GM21526 (cell line): ENCODE measurements at regions not wholly inside any gene's neighbourhood (a gene's known extent, or its start where the extent isn't known, plus 50 kb on each side); places are given as distances from the start of the nearest gene placed in this dataset.

Experiments
- ATAC-seq: cut with Tn5 transposase; IDR thresholded peaks from one replicate; pipeline ENCODE4 v1.9.1; 2021; ENCODE audit warnings: moderate library complexity; ENCODE audit not compliant: unreplicated experiment, low FRiP score

DNA sequence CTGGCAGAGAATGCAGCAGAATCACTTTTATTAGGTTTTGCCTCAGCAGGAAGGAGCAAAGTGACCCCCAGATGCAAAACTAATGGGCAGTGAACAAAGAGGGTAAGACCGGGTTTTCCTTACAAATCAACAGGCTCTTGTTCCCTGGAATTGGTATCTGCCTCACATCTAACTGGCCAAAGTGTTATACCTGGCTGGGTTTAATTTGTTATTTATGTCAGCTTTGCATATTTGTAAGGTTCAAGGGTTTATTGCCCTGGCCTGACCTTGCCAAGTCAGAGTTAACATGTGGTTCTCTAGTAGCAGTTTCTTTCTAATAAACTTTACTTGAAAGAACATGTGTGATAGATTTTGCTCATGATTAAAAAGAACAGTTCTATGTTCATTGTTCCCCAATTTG is 431.7 kb upstream of the NR2F2 start:
- no peak for ATAC-seq

DNA sequence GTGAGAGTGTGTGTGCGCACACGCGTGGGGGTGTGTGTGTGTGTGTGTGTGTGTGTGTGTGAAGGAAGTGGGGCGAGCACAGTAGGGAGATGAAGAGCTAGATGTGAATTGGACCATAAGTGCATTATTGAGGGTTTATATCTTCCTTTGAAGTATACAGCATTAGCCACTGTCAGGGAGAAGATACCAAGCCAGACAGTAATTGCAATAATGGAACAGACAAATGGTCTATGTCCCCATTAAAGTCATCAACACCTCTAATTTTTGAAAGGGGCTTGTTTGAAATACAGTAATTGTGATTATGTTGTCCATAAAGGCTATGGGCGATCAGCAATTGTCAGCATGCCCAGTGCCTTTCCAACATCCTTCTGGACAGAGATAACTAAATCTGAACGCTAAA is 429.2 kb upstream of the NR2F2 start:
- no peak for ATAC-seq

DNA sequence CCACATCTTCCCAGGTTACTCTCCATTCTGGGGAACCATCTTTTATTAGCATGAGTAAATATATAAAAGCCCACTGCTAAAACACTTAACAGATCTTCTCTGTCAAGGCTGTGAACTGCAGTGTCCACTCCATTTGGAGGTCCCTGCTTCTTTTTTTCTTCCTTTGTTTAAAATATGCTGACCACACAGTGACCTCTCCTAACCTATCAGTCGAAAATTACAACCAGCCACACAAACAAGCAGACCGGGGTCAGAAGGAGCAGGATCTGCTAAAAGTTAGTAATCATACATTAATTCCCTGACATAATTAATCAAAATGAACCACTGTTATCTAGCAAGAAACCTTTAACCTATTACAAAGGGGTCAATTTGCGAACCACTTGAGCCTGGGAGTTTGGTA is 427.9 kb upstream of the NR2F2 start:
- ATAC-seq, result no peak

DNA sequence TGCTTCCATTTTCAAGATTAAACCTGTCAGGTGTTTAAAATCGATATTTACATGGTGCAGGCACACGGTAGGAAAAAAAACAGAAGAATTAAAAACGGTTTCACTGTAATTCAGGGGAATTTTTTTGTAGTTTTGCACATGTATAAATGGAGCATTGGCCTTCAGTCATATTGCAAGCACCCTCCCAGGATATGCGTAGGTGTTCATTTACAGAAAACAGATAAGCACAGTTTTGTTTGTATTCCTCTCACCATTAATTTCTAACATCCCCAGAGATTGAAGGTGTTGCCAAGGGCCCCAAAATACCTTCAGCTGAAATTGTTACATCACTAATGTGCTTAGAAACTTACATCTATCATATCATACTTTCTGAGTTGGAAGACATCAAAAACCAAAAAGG is 427.1 kb upstream of the NR2F2 start:
- ATAC-seq, result no peak

DNA sequence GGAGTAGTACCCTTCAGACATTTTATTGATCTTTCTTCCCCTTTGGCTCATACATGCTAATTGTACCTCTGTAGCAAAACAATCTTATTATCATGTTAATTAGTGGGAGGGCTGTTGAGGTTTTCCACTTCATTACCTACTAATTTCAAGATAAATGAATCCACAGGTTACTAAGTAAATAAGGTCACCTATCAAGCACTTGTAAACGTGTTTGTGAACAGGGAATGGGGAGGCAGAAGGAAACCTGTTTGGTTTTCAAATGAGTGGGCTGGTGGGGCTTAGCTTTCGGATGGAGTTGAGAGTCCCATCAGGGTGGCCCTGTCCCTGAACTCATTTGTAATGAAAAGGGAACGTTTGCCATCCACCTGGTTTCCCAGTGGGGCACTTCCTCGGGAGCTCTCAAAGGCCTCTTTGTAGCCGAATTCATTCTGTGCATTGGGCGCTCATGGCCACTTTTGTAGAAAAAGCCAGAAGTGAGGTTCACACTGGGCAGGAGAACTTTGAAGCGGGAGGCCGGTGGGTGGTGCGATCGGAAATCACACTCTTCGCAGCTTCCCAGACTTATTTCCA is 419.8 kb upstream of the NR2F2 start:
- ATAC-seq, result no peak

DNA sequence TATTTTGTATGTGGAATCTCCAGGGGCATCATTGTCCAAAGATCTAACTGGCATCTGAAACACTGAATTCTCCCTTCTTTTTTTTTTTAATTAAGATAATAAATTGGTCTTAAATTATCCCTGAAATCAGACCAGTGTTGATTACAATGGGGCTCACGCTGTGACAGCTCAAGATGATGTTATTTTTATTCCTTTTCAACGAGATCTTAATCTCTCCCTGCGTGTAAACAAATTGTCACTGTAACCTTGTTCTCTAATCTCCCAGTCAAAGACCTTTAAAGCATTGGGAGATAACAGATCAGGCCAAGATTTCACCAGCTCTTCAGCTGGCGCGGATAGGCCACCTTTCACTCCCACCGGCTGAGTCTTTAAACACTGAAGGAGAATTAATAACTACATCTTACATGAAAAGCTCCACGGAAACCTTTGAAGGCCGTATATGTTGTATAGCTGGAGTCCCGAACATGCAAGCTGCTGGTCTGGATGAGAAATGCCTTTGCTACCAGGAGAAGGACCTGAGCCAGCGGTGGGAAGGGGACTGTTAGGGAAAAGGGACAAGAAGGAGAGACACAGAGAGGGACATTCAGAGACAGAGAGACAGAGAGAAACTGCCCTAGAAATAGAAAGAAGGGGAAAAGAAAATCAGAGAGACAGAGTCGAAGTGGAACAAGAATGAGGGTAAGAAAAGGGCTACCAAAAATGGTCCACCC is 418.8 kb upstream of the NR2F2 start:
- no peak for ATAC-seq

DNA sequence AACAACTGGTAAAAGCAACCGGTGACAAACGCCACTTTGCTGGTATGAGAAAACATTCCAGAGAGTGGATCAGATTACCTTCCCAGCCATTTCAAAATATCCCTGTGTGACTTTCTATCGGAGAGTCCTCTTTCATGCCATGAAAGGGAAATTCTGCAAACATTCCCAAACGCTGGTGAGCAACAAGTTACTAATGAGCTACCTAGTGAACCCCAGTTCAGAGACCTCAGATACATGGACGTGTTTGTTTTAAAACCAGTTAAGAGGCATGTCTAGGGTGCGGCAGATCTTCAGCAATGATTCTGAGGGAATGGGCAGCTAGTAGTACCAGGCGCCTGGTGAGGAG is 418.2 kb upstream of the NR2F2 start:
- ATAC-seq, result no peak

DNA sequence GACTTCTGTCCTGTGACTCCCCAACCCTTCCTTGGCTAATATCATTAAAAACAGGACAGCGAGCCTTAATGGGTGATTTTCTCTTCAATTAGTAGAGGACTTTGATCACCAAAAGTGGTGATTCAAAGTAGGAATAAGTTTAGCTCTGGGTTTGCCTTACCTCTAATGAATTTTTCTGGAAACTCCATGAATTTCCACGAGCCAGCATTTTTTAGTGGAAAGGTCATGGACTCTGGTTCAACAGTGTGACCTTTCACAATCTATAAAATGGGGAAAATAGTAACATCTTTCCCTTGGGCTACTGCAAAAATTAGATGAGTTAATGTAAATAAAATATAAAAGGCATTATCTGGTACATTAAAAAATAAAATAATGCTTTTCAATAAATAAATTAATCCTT is 417.8 kb upstream of the NR2F2 start:
- no peak for ATAC-seq

DNA sequence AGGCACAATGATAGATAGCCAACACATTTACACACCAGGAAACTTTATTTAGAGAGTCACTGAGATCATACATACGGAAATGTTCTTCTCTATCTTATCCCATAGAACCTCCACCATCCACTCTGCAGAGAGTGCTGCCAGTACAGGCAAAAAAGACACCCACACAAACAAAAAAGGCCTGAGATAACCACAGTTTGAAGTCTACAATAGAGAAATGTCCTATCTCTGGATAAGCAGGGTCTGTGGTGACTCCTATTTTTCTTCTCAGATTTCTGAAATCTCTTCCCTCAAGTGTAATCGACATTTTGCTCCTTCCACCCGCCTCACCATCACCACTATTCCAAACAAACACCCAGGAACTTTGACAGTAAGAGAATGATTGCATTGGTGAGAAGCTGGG is 413.9 kb upstream of the NR2F2 start:
- no peak for ATAC-seq

DNA sequence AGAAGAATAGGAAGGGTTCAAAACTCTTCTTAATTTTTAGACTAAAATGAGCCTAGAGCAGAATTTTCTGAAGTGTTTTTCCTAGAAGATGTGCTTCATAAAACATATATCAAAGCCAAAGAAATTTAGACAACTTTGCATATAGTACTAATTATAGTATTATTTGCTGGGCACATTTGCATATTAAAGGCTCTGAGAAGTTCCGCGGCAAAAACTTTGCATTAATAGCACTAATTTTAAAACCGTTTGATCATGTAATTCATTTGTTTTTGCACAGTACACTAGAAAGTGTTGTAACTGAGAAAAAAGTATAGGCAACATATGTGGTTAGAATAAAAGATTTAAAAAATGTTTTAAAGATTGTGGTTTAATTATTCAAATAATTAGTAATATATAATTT is 412.0 kb upstream of the NR2F2 start:
- ATAC-seq, result no peak

DNA sequence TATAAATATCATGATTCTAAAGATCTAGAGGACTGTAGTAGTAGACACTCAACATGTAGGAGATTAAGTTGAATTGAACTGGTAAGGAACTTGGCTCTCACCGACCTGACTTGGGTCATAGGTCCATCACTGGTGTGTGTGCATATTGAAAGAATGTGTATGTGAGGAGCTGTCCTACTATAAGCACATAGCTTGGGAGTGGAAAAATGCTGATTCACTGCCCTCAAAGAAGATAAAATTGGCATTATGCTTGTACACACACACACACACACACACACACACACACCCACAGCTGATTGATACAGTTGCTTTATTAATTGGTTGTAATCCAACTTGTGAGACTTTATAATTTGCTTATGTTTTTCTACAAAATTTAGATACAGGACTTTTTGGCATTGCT is 411.0 kb upstream of the NR2F2 start:
- ATAC-seq, result no peak

DNA sequence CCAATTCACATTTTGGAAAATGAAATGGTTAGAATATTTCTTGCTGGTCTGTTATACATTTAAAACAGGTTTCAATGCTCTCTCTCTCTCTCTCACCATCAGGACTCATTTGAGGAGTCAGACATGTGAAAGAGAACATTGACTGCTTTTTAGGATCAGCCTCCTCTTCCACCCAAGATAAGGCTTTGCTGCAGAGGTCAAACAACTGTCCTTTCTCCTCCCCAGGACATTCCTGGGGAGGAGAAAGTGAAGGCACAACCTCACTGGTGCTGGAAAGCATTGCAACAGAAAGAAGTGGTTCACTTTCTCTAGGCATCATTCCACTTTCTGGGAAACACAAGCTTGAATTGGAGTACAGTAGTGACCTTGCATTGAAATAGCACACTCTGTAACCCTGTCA is 409.1 kb upstream of the NR2F2 start:
- no peak for ATAC-seq

DNA sequence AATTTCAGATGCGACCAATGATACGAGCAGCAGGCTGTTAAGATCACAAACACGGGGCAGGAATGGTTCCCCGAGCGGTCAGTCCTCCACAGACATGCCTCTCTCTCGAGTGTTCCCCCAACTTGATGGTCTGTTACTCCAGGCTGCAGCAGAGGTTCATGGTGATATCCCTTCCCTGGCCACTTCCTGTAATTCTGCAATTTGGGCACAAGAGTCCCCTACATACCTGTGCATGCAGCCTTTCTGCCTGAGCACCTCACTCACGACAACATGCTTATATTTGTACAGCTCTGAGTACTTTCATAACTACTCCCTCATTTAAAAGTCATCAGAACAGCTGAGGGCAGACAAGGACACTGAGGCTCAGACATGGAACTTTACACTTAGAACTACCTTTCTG is 408.1 kb upstream of the NR2F2 start:
- no peak for ATAC-seq

DNA sequence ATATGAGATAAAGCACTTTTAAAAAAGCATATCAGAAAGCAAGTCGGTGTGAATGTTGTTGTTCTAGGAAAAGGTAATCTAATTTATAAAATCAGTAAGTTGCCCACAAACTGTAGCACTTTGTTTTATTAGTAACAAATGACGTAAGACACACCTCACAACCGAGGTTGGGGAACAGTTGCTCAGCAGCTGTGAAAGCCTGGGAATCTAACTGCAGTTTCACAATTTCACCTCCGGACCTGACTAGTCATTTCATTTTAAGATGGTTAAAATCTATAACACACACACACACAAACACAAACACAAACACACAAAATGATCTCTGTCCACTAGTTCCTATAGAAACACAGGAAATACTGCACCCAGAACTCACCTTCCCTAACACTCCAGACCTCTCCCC is 406.7 kb upstream of the NR2F2 start:
- no peak for ATAC-seq

DNA sequence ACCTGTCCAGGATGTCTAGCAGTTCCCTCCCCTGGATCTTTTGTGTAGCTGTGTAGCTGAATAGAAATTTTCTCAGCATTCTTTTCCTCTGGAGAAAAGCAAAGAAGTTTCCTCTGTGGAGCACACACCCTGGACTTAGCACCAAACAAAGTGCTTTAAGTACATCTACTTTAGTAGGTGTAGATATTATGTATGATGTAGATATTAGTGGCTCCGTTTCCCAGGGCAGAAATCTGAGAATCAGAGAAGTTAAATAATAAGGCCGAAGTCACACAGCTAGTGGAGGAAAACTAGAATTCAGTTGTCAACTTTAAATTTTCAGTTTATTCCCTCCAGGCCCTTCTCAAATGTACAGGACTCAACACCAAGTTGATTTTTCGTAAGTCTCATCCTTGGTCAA is 401.7 kb upstream of the NR2F2 start:
- no peak for ATAC-seq

DNA sequence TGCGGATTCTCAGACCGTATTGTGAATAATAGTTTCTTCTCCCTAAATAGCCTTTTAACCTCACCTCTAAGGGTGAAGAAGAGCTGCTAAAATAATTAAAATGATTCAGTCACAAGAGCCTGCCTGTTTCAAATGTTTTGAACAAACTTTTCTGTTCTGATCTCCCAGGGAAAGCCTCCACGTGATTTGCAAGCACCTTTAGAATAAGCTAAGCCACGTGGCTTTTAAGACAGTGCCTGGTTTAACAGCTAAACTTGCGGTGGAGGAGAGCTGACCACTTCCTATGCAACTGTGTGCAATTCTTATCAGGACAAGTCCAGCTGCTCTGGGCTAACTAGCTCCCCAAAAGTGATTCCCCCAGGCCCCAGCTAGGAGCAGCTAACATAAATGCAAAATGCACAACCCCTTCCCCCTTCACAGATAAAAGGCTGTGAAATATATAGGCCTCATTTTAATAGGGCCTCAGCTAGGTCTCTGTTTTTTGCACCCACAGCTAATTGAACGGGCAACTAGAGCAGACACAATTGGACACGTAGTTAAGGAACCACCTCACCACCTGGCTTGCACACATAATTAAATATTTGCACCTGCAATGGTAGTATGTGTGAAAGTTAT is 401.2 kb upstream of the NR2F2 start:
- no peak for ATAC-seq

DNA sequence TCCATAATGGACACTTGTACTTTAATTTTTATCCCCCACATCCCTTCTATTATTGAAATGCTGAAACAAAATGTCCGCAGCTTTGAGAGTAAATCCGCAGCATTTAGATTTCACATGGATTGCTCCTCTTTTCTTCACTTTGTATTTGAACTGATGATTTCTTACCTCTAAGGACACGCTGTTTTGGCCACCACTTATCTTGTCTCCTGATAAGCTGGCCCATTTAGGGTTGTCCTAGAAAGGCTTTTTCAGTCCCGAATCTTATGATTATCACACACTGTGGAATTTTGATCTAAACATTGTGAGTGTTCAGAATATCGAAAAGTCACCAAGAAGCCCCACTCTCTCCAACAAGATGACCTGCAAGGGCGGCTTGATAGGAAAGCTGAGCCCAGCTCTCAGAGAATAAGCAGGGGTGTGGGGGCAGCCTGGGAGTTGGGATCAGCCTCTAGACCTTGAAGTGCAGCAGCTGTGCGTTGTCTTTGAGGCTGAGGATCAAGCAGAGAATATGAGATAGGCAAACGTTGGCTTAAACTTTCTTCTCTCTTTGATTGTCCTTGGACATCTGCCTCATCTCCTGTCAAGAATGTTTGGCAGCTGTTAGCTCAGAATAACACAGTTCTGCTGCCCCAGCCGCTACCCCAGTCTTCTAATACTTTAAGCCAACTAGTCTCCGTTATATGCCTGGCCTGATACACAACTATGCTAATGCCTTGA is 399.7 kb upstream of the NR2F2 start:
- no peak for ATAC-seq

DNA sequence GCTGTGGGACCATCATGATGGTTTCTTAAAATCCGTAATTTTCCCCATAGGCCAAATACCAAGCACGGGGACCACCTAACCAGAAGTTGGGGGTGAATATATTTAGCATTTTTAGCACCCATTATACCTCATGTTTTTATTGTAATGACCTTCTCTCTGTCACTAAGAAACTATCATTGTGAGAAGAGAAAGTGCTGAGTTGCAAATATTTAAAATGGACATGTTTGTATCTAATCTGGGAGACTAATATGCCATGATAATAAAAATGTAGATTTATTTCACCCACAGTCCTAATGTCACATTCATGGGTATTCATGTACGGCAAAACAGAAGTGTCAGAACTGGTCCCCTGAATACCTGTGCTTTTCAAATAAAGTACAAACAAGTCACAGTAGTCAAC is 398.9 kb upstream of the NR2F2 start:
- ATAC-seq, result no peak

DNA sequence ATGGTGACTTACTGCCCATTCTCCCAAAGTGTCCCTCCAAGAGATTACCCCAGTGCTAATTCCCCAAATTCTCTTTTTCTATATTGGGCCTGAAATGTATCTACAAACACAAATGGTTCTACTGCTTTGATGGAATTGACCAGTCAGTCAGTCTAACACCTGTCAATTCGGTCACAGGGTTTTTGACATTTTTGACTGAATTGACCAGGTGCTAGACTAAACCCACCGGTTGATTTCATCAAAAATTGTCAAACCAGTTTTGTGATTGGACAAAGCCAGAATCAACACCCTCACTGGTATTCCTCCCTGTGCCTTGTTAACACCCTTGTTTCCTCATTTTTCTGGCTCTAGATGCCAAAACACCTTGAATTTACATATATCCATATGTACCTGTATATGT is 398.4 kb upstream of the NR2F2 start:
- no peak for ATAC-seq

DNA sequence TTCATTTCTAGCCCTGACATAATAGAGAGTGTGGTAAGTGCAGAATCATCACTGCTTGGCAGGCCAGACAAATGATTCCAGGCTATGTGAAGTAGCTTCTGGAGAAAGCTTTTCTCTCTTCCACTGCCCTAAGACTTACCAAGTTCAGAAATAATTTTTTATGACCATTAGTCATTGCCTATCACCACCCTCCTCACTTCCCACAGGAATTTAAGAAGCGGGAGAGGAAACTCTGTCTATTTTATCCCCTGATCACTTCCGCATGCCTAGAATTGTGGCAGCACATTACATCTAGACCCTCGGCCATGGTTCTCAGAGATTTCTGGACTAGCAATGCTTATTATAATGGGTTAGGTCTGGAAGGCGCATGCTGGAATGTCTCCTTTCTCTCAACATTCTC is 397.8 kb upstream of the NR2F2 start:
- ATAC-seq, result no peak

DNA sequence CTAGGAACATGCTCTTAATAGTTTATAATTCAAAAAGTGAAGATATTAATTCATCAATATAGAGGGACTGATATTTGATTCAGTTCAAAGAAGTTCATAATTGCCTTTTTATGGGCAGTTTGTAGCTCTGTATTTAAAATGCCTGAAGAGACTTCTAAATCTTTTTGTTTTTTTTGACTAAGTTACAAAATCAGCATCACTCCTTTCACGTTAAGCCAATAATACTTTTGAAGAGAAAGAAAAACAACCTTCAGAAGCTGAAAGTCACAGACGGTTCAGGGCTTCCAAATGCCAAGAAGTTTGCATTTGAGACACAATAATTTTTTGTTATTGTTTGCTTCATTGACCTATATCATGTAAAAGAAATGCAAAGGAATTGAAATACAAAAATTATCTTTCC is 394.6 kb upstream of the NR2F2 start:
- ATAC-seq, result no peak

DNA sequence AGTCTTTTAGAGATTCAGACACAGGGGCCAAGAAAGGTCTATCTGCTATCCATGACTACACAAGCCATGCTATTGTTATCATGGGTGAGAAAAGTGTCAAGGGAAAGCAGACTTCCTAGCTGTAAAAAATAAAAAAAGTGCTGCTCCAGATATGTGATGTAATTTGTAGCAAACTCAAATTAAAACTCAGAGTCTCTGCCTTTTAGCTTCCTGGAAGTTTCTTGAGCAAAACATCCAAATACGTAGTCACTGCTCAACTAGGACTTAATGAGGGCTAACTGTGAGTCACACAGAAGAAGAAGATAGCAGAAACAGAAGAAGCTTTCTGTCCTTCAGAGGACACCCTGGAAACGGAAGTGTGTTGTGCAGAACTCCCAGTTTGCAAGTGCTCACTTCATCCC is 393.4 kb upstream of the NR2F2 start:
- no peak for ATAC-seq
